Stimulated activated CD8-positive, alpha-beta memory T cell treated with anti-CD3 and anti-CD28 coated beads, Interleukin-12 subunit alpha, Interleukin-12 subunit beta, amount 100 ng/mL, for 24 hours (primary cell): ENCODE measurements at regions not wholly inside any gene's neighbourhood (a gene's known extent, or its start where the extent isn't known, plus 50 kb on each side); places are given as distances from the start of the nearest gene placed in this dataset.
A peak's percentile ranks its signal among the peaks of the same experiment; 100 is the strongest.

ENCODE experiments used
- DNase-seq: peaks from one replicate; pipeline ENCODE4 v3.0.0-alpha.2; 2020; ENCODE audit errors: extremely low read depth

DNA sequence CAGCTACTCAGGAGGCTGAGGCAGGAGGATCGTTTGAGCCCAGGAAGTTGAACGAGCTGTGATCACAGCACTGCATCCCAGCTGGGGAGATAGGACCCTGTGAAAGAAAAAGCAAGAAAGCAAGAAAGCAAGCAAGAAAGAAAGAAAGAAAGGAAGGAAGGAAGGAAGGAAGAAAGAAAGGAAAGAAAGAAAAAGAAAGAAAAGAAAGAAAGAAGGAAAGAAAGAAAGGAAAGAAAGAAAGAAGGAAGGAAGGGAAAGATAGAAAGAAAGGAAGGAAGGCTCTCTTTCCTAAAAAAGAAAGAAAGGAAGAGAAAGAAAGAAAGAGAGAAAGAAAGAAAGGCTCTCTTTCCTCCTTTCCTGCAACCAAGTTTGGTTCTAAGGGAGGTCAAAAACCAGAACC lies 380.3 kb downstream of the PCNX1 start:
- DNase-seq, result no peak

- DNase-seq, result no peak
Observed at GRCh38 chr14:71289536-71289935, 382.3 kb downstream of the PCNX1 start.

- DNase-seq, result no peak
Observed at GRCh38 chr14:71290301-71290700, 383.0 kb downstream of the PCNX1 start.

GRCh38 chr14:71290960-71291466 lies 383.8 kb downstream of the PCNX1 start:
- DNase-seq, result peak; percentile 2

GRCh38 chr14:71296184-71296583 lies 388.9 kb downstream of the PCNX1 start:
- DNase-seq, result no peak

DNA sequence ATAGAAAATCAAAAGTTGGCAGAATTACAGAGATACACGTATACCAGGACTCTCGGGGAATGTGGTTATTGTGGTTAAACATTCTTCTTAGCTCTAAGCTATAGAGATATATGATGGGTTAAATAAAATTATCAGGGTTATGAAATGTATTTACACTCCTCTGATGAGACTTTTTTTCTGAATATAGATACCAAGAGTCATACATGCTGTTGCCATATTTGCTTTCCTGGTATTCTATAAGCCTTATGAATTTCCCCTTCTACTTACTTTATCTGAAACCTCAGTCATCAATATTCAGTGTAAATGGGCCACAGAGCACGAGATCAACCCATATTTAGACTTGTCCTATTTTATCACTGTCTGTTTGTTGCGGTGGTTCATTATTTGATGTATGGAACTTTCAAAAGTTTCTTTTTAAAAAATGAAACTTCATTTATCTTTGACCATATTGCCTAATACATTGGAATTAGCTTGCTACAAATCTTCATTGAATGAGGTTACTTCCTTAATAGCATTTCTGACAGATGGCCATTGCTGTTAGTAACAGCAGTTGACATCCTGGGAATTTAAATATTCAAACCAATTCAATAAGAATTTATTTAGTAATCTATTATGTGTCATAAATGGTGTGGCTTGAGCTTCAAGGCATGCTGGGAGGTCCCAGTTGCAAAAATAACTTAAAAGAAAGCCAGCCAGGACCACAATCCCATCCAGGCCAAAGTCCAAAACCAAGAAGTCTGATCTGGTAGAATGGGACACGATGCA lies 393.5 kb downstream of the PCNX1 start:
- no peak for DNase-seq

DNA sequence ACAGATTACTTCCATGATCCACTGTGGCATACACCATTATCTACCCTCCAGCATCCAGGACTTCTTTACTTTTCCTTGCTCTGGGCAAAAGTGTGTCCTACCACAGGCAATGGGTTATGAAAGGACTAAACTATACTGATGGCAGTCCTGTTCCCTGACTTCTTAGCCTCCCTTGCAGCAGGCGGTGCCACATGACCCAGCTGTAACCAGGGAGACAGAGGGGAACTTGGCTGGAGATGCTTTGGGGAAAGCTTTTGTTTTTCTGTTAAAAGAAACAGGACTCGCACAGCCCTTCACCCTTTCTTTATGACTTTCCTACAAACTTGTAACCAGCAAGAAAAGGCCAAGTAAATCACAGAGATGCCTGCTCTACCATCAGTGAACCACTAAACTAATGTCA lies 394.4 kb downstream of the PCNX1 start:
- no peak for DNase-seq

- DNase-seq, result no peak
Observed at GRCh38 chr14:71304690-71305089, 397.4 kb downstream of the PCNX1 start.

- DNase-seq, result no peak
Observed at GRCh38 chr14:71308671-71309070, 401.4 kb downstream of the PCNX1 start.

- DNase-seq, result no peak
Observed at GRCh38 chr14:71309756-71310155, 402.5 kb downstream of the PCNX1 start.

- no peak for DNase-seq
Observed at GRCh38 chr14:71311061-71311460, 403.8 kb downstream of the PCNX1 start.

- no peak for DNase-seq
Observed at GRCh38 chr14:71314717-71315116, 407.5 kb downstream of the PCNX1 start.

DNA sequence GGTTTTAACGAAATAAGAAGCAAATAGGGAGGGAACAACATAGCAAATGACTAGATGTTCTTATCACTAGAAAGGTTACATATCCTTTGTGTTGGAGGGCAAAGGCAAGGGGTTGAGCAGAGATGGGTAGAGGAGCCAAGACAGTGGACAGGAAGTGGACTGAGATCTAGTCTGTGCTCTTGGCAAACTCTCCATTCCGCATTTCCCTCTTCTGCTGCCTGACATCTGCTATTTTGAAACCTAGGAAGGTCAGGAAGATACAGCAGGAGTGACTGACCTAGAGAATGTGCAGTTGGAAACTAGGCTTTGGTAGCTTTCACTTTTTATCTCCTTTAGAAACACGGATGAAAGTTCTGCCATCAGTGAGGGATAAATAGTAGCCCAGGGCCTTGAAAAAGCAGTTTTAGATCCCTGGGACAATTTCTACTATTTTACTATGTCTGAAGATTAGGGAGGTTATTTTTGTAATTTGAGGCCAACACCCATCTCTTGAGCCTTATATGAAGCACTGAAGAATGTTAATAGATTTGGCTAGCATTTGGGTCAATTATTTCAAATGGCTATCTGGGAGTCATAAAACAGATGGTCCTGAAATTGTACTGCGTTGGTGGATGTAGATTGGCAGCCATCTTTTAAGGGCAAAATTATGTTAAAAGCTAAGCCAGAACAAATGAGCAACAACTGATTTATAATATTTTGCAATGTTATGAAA lies 410.3 kb downstream of the PCNX1 start:
- DNase-seq, result no peak

DNA sequence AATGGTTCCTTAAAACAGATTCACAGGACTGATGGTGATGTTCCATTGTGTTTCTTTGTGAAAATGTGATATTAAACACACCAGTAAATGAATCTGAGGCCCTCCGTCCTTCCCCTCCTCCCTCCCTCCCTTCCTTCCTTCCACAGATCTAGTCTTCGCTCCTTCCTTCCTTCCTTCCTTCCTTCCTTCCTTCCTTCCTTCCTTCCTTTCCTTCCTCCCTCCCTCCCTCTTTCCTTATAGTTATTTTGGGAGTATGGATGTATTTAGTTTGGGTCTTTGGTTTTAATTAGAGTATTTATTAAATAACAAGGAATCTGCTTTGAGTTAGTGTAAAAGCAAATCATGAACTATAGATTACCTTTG lies 410.8 kb downstream of the PCNX1 start:
- no peak for DNase-seq

GRCh38 chr14:71319666-71320065 lies 412.4 kb downstream of the PCNX1 start:
- no peak for DNase-seq

GRCh38 chr14:71320107-71320733 lies 413.0 kb downstream of the PCNX1 start, which contains the start of gene SIPA1L1:
Gene SIPA1L1 (plus strand): TSS chr14:71320476.
- DNase-seq, result peak; percentile 92

GRCh38 chr14:71320734-71321573 lies 413.7 kb downstream of the PCNX1 start:
- DNase-seq, result no peak

DNA sequence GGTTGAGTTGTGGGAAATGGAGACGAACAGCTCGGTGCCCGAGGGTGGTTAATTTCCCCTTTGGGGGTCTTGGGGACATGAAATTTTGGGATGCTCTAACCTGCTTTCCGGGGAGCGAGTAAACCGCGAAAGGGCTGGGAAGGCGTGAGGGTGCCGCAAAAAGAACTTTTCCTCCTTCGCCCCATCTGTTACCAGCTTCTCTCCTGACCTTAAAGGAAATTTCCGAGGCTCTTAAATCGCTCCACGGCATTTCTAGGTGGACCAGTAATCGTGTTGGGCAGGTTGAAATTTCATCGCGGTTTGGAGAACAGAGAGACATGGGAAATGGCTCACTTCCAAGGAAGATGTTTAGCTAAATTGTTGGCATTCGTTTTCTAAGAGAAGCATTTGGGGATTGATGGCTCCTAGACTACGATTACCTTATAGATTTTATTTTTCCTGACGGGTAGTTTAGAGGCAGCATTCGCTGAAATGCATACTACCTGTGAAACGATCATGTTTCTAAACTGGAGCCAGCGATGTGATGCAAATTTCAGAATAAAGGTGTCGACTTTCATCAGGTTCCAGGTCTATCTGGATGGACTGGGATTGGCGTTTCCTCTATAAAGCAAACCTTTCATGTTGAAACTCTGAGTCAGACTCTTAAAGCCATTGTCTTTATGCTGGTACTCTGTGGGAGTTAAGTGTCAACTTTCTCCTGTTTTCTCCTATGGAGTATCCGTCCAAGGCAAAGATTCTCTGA lies 414.5 kb downstream of the PCNX1 start:
- DNase-seq, result no peak

DNA sequence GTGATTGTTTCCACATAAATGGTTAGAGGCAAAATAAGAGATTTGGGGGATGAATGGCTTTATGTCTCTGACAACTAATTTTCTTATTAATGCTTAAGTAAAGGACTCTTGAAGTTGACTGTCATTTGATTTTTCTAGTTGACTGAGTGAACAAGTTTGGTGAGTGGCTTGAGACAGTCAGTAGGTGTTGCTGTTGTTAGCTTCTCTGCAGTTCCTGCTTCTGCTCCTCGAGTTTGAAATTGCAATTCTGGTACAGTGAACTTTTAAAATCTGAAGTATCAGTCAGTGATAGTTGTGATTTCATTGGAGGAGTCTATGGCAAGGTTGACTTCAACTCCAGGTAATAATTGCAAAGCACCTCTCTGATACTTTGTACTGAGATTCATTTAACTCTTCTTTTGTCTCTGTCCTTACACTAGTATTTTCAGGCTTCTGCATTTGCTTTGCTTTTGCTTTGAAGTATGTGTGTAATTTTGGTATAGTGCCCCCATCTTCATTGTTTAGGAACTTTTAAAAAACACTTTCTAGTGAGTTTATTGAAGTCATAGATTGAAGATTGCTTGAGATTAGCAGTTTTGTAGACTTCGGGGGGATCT lies 415.5 kb downstream of the PCNX1 start:
- DNase-seq, result no peak

GRCh38 chr14:71324767-71325272 lies 417.6 kb downstream of the PCNX1 start:
- DNase-seq, result no peak
